ENCODE measurements at regions not wholly inside any gene's neighbourhood (a gene's known extent, or its start where the extent isn't known, plus 50 kb on each side); places are given as distances from the start of the nearest gene placed in this dataset.

GRCh38 chr13:65864039-65864438 lies 1366.1 kb downstream of the PCDH9 start:
- H3K4me3 ChIP-seq (ENCODE audit: low read depth, low read length) = no peak overlapping the region
- DNase-seq (ENCODE audit: low read depth) = no peak
- TF ChIP-seq, protein P1, sequence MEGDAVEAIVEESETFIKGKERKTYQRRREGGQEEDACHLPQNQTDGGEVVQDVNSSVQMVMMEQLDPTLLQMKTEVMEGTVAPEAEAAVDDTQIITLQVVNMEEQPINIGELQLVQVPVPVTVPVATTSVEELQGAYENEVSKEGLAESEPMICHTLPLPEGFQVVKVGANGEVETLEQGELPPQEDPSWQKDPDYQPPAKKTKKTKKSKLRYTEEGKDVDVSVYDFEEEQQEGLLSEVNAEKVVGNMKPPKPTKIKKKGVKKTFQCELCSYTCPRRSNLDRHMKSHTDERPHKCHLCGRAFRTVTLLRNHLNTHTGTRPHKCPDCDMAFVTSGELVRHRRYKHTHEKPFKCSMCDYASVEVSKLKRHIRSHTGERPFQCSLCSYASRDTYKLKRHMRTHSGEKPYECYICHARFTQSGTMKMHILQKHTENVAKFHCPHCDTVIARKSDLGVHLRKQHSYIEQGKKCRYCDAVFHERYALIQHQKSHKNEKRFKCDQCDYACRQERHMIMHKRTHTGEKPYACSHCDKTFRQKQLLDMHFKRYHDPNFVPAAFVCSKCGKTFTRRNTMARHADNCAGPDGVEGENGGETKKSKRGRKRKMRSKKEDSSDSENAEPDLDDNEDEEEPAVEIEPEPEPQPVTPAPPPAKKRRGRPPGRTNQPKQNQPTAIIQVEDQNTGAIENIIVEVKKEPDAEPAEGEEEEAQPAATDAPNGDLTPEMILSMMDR (IDR thresholded peaks at IDR 0.05; ENCODE audit: insufficient read depth, low read depth, low read length, missing control alignments) = no peak

- DNase-seq (ENCODE audit: low read depth) = no peak
- H3K4me3 ChIP-seq (ENCODE audit: low read depth, low read length) = no peak overlapping the region
- TF ChIP-seq, protein P1 (IDR thresholded peaks at IDR 0.05; ENCODE audit: insufficient read depth, low read depth, low read length, missing control alignments) = no peak
Observed at GRCh38 chr13:65860306-65860705, 1369.8 kb downstream of the PCDH9 start.

- H3K4me3 ChIP-seq (ENCODE audit: low read depth, low read length) = no peak overlapping the region
- no peak for DNase-seq (ENCODE audit: low read depth)
- TF ChIP-seq, protein P1 (IDR thresholded peaks at IDR 0.05; ENCODE audit: insufficient read depth, low read depth, low read length, missing control alignments) = no peak
Observed at GRCh38 chr13:65857942-65858565, 1372.1 kb downstream of the PCDH9 start.

DNA sequence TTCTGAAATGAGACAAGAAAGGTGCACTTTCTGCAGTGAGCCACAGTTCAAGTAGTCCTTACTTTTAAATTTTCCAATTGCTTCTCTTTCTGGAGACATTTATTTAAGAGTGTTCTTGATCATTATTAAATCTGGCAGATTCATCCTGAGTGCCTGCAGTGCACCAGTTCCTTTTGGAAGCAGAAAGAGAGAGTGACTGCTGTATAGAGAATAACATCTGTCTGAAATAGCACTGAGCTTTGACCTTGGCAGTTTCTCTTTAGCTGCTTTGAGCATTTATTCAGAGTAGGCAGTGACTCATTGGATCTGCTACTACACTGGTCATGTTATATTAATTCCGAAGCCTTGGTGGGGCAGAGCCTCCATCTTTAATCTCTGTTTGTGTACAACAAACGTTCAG lies 1373.7 kb downstream of the PCDH9 start:
- no peak overlapping the region for H3K4me3 ChIP-seq (ENCODE audit: low read depth, low read length)
- TF ChIP-seq, protein P1 (IDR thresholded peaks at IDR 0.05; ENCODE audit: insufficient read depth, low read depth, low read length, missing control alignments) = no peak
- no peak for DNase-seq (ENCODE audit: low read depth)

DNA sequence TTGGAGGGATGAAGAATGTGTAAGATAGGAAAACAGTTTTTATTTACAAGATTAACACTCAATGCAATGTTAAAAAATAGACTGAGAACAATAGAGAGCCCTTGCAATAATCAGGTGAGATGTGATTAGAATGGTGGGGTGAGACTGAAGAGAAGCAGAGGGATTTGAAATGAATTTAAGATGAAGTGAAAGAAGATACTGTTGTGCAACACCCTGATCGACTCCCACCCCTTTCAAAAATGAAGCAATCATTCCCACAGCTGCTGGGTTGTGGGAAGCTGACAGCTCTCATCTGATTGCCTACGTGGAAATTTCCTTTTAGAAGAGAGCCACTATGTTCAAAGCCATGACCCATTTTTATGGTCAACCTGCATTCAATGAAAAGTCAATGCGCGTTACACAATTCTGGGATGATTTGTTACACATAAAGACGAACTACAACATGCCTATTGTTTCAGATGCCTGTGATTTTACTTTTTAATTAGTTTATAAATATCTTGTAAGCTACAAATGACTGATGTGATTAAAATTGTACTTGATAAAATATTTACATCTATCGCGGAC lies 1374.8 kb downstream of the PCDH9 start:
- no peak overlapping the region for H3K4me3 ChIP-seq (ENCODE audit: low read depth, low read length)
- TF ChIP-seq, protein P1 (IDR thresholded peaks at IDR 0.05; ENCODE audit: insufficient read depth, low read depth, low read length, missing control alignments) = no peak
- no peak for DNase-seq (ENCODE audit: low read depth)

GRCh38 chr13:65854431-65854830 lies 1375.7 kb downstream of the PCDH9 start:
- TF ChIP-seq, protein P1 (IDR thresholded peaks at IDR 0.05; ENCODE audit: insufficient read depth, low read depth, low read length, missing control alignments) = no peak
- DNase-seq (ENCODE audit: low read depth) = no peak
- no peak overlapping the region for H3K4me3 ChIP-seq (ENCODE audit: low read depth, low read length)
